Fibroblast of peridontal ligament (primary cell): ENCODE measurements at regions not wholly inside any gene's neighbourhood (a gene's known extent, or its start where the extent isn't known, plus 50 kb on each side); places are given as distances from the start of the nearest gene placed in this dataset.

ENCODE experiments used
- DNase-seq: peaks from one replicate; pipeline ENCODE4 v3.0.0-alpha.2; 2010; ENCODE audit errors: extremely low read depth

GRCh38 chr12:34291001-34291400 lies 268.7 kb downstream of the ALG10 start:
- DNase-seq = no peak

- no peak for DNase-seq
Measured at GRCh38 chr12:34291426-34291901, 269.2 kb downstream of the ALG10 start.

GRCh38 chr12:34292736-34293625 lies 270.7 kb downstream of the ALG10 start:
- no peak for DNase-seq

GRCh38 chr12:34294137-34294536 lies 271.8 kb downstream of the ALG10 start:
- no peak for DNase-seq

GRCh38 chr12:34294671-34295365 lies 272.5 kb downstream of the ALG10 start:
- DNase-seq = no peak

- DNase-seq = no peak
Measured at GRCh38 chr12:34295366-34296142, 273.3 kb downstream of the ALG10 start.

GRCh38 chr12:34296143-34297041 lies 274.1 kb downstream of the ALG10 start:
- DNase-seq = no peak

- no peak for DNase-seq
Measured at GRCh38 chr12:34297126-34297789, 275.0 kb downstream of the ALG10 start.

GRCh38 chr12:34297790-34298164 lies 275.5 kb downstream of the ALG10 start:
- DNase-seq = no peak

GRCh38 chr12:34298176-34298970 lies 276.1 kb downstream of the ALG10 start:
- no peak for DNase-seq

GRCh38 chr12:34298971-34299801 lies 276.9 kb downstream of the ALG10 start:
- no peak for DNase-seq

GRCh38 chr12:34299802-34300193 lies 277.5 kb downstream of the ALG10 start:
- DNase-seq = no peak

GRCh38 chr12:34300376-34301250 lies 278.3 kb downstream of the ALG10 start:
- no peak for DNase-seq

- DNase-seq = no peak
Measured at GRCh38 chr12:34301251-34302130, 279.2 kb downstream of the ALG10 start.

GRCh38 chr12:34302131-34302885 lies 280.0 kb downstream of the ALG10 start:
- no peak for DNase-seq
